ENCODE measurements at regions not wholly inside any gene's neighbourhood (a gene's known extent, or its start where the extent isn't known, plus 50 kb on each side); places are given as distances from the start of the nearest gene placed in this dataset.

DNA sequence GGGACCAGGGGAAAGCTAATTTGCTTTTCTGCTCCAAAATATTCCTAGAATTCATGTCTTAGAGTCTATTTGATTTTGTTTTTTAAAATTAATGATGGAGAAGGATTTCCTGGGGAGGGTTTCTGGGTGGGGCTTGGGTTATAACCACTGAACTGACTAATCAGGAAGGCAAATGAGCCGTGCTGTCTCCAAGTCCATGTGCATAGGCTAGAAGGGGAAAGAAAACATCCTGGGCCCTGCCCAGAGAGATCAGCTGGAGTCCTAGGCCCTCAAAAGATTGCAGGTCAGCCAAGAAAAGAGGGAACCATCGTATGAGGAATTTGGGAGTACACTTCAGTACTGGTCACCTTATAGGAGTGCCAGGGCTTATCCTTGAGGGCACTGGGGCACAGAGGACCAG, 480.2 kb upstream of the CELF4 start:
- TF ChIP-seq CTCF (IDR thresholded peaks at IDR 0.05) (no peak), POLR2A (IDR thresholded peaks at IDR 0.05) (no peak), POLR2AphosphoS5 (IDR thresholded peaks at IDR 0.05) (no peak)
